K562 (cell line): ENCODE measurements at regions not wholly inside any gene's neighbourhood (a gene's known extent, or its start where the extent isn't known, plus 50 kb on each side); places are given as distances from the start of the nearest gene placed in this dataset.

Experiments used
- ATAC-seq: fragments of 200-7000 bp; cut with Tn5 transposase; 3 replicates; pipeline ENCODE4 v1.9.1; 2020; ENCODE audit warnings: moderate library complexity
- BruUV-seq: library from RNA; stranded (reverse); fragments of 400-500 nt; replicated peaks from 2 replicates; lab custom pipeline; 2021; lab: Mats Ljungman, UMichigan
- CTCF ChIA-PET: fragments of 300-600 bp; formaldehyde crosslinking; extraction: SDS; loops from one replicate; lab custom pipeline; 2021; ENCODE audit warnings: low intra/inter-chr PET ratio; lab: Yijun Ruan, JAX
- POLR2A ChIA-PET: fragments of 300-600, 350-650 bp; sonication (Branson Sonifier 250); formaldehyde crosslinking; extraction: SDS; loops from one replicate; lab custom pipeline; 2021; ENCODE audit warnings: antibody characterized with exemption, inconsistent platforms; lab: Yijun Ruan, JAX
- DNase-seq, 4 experiments: peaks; one replicate each; pipeline versions ENCODE4 v3.0.0 to v3.0.0-alpha.2; 2011 to 2018; ENCODE audit warnings: low spot score in 3 of 4, mixed read lengths in 3 of 4; ENCODE audit errors: extremely low read depth in 1 of 4
- FAIRE-seq: peaks from 2 replicates; lab custom pipeline; 2011; peaks lifted over from hg19 to GRCh38; lab: Jason Lieb, UNC
- H2AFZ ChIP-seq: 2 replicates; pipeline ENCODE4 v1.6.0; 2011; ENCODE audit warnings: low read depth, low read length, control low read depth, inconsistent platforms
- H3K27ac ChIP-seq: fragments of 200-600 bp; 3 replicates; pipeline ENCODE4 v1.8.0; 2011; ENCODE audit warnings: low read depth, mild to moderate bottlenecking, control low read depth, inconsistent platforms, low read length, moderate library complexity, mixed read lengths; ENCODE audit errors: extremely low read depth
- H3K27me3 ChIP-seq, 2 experiments: fragments of 300-600 bp in 1 of 2; 2 replicates in 1 of 2; 3 replicates in 1 of 2; pipeline versions ENCODE4 v1.6.0 to v1.8.0; 2011; ENCODE audit warnings: inconsistent platforms in 2 of 2, low read length in 2 of 2, mild to moderate bottlenecking in 1 of 2, mixed read lengths in 1 of 2, moderate library complexity in 1 of 2; ENCODE audit not compliant: control insufficient read depth in 2 of 2, insufficient read depth in 2 of 2
- H3K36me3 ChIP-seq: fragments of 300-600 bp; 3 replicates; pipeline ENCODE4 v1.8.0; 2011; ENCODE audit warnings: mild to moderate bottlenecking, low read length, inconsistent platforms; ENCODE audit not compliant: control insufficient read depth, insufficient read depth
- H3K4me1 ChIP-seq, 2 experiments: fragments of 200-600 bp in 1 of 2; replicated peaks in 1 of 2; 2 replicates in 1 of 2; 3 replicates in 1 of 2; pipeline versions ENCODE4 v1.5.1 to v1.8.0; 2011; ENCODE audit warnings: inconsistent platforms in 2 of 2, low read length in 2 of 2, mild to moderate bottlenecking in 1 of 2, mixed read lengths in 1 of 2, moderate library complexity in 1 of 2; ENCODE audit not compliant: control insufficient read depth in 2 of 2, insufficient read depth in 2 of 2
- H3K4me2 ChIP-seq: 2 replicates; pipeline ENCODE4 v1.6.1; 2011; ENCODE audit warnings: low read length, control low read depth, inconsistent platforms, mixed read lengths; ENCODE audit not compliant: insufficient read depth
- H3K4me3 ChIP-seq: fragments of 200-600 bp; sonication (generic), shearing (Covaris generic); 2 replicates; pipeline ENCODE4 v1.5.1; 2016; ENCODE audit warnings: control low read depth, inconsistent platforms
- H3K79me2 ChIP-seq: fragments of 200-600 bp; 3 replicates; pipeline ENCODE4 v1.8.0; 2011; ENCODE audit warnings: low read length, inconsistent platforms; ENCODE audit not compliant: control insufficient read depth, insufficient read depth
- H3K9ac ChIP-seq, 2 experiments: 2 replicates each; pipeline versions ENCODE4 v1.6.0 to v1.6.1; 2011; ENCODE audit warnings: low read depth in 2 of 2, low read length in 2 of 2, control low read depth in 1 of 2, inconsistent platforms in 1 of 2, mild to moderate bottlenecking in 1 of 2, mixed read lengths in 1 of 2; ENCODE audit not compliant: insufficient read depth in 1 of 2
- H3K9me1 ChIP-seq: one replicate; pipeline ENCODE4 v1.6.0; 2011; ENCODE audit warnings: inconsistent platforms, mild to moderate bottlenecking, low read length, moderate library complexity; ENCODE audit not compliant: control insufficient read depth, insufficient read depth
- H3K9me3 ChIP-seq: replicated peaks from 2 replicates; pipeline ENCODE4 v1.5.1; 2011; ENCODE audit warnings: low read depth, low read length, inconsistent platforms; ENCODE audit not compliant: control insufficient read depth, insufficient read depth
- H4K20me1 ChIP-seq: replicated peaks from 2 replicates; pipeline ENCODE4 v1.6.1; 2011; ENCODE audit warnings: low read length, inconsistent platforms, mixed read lengths; ENCODE audit not compliant: control insufficient read depth, insufficient read depth
- E2F3 ChIP-seq: fragments of 250-450 bp; sonication (Bioruptor Pico); IDR thresholded peaks from 2 replicates; pipeline ENCODE4 v1.4.0; 2020; ENCODE audit warnings: mild to moderate bottlenecking
- PTTG1 ChIP-seq: fragments of 450-650 bp; IDR thresholded peaks from 2 replicates; pipeline ENCODE4 v1.6.1; 2016; ENCODE audit warnings: low read depth, mild to moderate bottlenecking, missing genetic modification characterization, missing compliant biosample characterization
- RBM14 ChIP-seq: fragments of 200-400 bp; formaldehyde crosslinking; IDR thresholded peaks from 2 replicates; pipeline ENCODE4 v1.6.1; 2018; ENCODE audit warnings: low read depth, mild to moderate bottlenecking, low read length, moderate library complexity, borderline replicate concordance; ENCODE audit not compliant: insufficient read depth
- TCF3 ChIP-seq: sonication (generic); formaldehyde crosslinking; IDR thresholded peaks from 2 replicates; pipeline ENCODE4 v1.4.0; 2020; ENCODE audit warnings: mild to moderate bottlenecking, missing genetic modification reagents
- THRAP3 ChIP-seq: fragments of 450-650 bp; IDR thresholded peaks from 2 replicates; pipeline ENCODE4 v1.6.1; 2016; ENCODE audit warnings: mild to moderate bottlenecking, inconsistent platforms, borderline replicate concordance
- WGBS: fragments of 100-300 bp; shearing (Covaris generic); methylation state at CpG from one replicate; pipeline ENCODE4 v1.1.6; 2016; ENCODE audit warnings: low coverage, mixed read lengths; ENCODE audit not compliant: insufficient coverage; ENCODE audit errors: missing lambda C conversion rate; 5-methylcytosine and 5-hydroxymethylcytosine counted together
- in situ Hi-C: fragments of 300-500 bp; cut with MboI; formaldehyde crosslinking; loops from 4 replicates; pipeline ENCODE4 v1.15.0; 2018; ENCODE audit warnings: inconsistent platforms, mixed read lengths
- intact Hi-C: fragments of 100-400 bp; cut with micrococcal nuclease; formaldehyde crosslinking; loops from 2 replicates; pipeline ENCODE4 v1.14.2; 2022
- TF ChIP-seq, protein P1 (sequence below): fragments of 250-450 bp; sonication (Bioruptor Pico); IDR thresholded peaks from 2 replicates; pipeline ENCODE4 v1.5.0; 2021; ENCODE audit warnings: mild to moderate bottlenecking, moderate library complexity

- TF ChIP-seq RBM14 (no peak), E2F3 (CRISPR knock-in tag) (no peak), THRAP3 (no peak), PTTG1 (tag) (no peak)
- TF ChIP-seq, protein P1, sequence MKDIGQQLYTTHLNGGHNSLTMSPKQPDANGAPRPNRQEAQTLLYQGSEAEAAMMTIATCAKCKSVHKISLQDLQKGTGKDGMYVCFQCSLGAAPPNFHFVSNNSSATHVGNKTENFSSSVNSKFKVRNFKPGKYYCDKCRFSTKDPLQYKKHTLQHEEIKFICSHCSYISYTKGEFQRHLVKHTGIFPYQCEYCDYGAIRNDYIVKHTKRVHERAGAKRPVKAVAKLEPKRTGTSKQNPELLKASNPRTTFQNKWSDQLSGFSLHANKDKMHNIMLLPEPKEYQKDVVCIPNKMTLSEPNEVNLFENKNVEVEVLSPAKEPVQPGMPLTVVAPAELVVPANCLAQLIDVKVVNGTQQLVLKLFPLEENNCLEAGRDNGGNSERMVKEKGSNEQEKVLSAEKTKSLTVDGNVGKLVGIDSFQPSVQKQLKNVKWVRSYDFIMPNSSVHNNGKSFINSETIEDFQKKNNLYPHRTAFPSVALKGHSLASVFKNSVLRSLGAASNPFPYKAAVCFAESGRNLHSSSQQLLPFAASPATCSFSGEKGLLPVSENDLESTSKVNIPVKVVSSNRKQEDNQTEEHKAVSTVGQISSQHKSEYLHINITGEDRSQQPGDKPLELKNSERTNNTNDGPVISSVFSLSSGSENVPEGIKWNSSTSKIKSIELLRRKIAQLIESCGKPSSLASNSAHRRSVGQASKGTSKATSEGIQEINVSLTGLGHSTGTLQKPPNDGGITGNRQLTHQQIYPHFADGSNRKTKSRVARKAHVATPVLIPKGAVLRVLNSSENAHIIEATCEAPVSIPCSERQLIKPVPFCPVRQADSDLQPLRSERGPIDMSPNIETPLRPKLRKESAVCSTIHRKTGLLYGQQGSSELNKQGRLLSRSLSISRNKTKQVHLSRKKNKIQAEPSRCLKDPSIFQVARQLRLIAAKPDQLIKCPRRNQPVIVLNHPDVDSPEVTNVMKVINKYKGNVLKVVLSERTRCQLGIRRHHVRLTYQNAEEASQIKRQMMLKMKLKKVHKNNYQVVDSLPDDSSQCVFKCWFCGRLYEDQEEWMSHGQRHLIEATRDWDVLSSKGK (CRISPR knock-in tag), result no peak
- TF ChIP-seq, all 486 proteins: peak for 0
Measured at GRCh38 chr21:21632926-21633325, 634.7 kb downstream of the NCAM2 start (continued).

GRCh38 chr21:21661741-21662140, 663.5 kb downstream of the NCAM2 start:
- Histone ChIP-seq H3K36me3 (no peaks in the 10 kb centered on the region), H3K27me3 (no peaks in the 10 kb centered on the region), H3K9ac (no peak overlapping the region), H3K79me2 (no peaks in the 10 kb centered on the region), H3K9me3 (no peaks in the 10 kb centered on the region), H3K9me1 (no peaks in the 10 kb centered on the region), H3K4me3 (no peak overlapping the region), H3K4me1 (no peaks in the 10 kb centered on the region), H4K20me1 (no peaks in the 10 kb centered on the region), H3K4me2 (no peak overlapping the region), H2AFZ (no peak overlapping the region), H3K27ac (no peak overlapping the region)
- FAIRE-seq (no peak), DNase-seq (no peak), ATAC-seq (no peak)
- CTCF ChIA-PET, result no interaction called here
- in situ Hi-C loops, result no loop called here
- POLR2A ChIA-PET, result no interaction called here
- TF ChIP-seq TCF3 (CRISPR knock-in tag), result no peak
- BruUV-seq, result no TSS peak
- intact Hi-C loops, result no loop called here
- 0% methylated on average over 1 of the region's 1 CpG for WGBS
